ENCODE measurements at regions not wholly inside any gene's neighbourhood (a gene's known extent, or its start where the extent isn't known, plus 50 kb on each side); places are given as distances from the start of the nearest gene placed in this dataset.

- Mint-ChIP-seq H3K4me3 (ENCODE audit: low read depth) (no peak overlapping the region), H3K27me3 (peaks cover 5% of the 10 kb centered on the region), H3K4me1 (ENCODE audit: low read depth) (no peaks in the 10 kb centered on the region), H3K27ac (no peak overlapping the region), H3K36me3 (ENCODE audit: insufficient read depth) (no peaks in the 10 kb centered on the region), H3K9me3 (ENCODE audit: low read depth) (no peaks in the 10 kb centered on the region)
- no peak for DNase-seq (ENCODE audit: low spot score, unreplicated experiment)
- TF ChIP-seq, protein P1, sequence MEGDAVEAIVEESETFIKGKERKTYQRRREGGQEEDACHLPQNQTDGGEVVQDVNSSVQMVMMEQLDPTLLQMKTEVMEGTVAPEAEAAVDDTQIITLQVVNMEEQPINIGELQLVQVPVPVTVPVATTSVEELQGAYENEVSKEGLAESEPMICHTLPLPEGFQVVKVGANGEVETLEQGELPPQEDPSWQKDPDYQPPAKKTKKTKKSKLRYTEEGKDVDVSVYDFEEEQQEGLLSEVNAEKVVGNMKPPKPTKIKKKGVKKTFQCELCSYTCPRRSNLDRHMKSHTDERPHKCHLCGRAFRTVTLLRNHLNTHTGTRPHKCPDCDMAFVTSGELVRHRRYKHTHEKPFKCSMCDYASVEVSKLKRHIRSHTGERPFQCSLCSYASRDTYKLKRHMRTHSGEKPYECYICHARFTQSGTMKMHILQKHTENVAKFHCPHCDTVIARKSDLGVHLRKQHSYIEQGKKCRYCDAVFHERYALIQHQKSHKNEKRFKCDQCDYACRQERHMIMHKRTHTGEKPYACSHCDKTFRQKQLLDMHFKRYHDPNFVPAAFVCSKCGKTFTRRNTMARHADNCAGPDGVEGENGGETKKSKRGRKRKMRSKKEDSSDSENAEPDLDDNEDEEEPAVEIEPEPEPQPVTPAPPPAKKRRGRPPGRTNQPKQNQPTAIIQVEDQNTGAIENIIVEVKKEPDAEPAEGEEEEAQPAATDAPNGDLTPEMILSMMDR (IDR thresholded peaks at IDR 0.05; ENCODE audit: unreplicated experiment) = no peak
Measured at GRCh38 chr15:31447931-31448634, 121.4 kb downstream of the KLF13 start.

DNA sequence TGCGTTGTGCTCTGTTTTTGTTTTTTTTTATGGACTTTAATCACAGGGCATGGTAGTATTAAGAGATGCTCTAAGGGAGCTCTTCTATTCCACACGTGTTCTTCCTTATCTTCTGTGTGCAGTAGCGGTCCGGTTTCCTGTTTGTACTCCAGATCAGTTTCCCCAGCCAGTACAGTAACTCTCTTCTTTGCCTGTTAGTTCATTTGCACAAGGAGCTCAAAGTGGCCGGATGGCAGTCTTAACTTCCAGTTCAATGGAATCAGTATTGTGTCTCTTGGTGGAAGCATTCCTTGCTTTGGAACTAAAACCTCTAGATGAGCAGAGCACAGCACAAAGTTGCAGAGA is 122.0 kb downstream of the KLF13 start:
- peaks cover 5% of the 10 kb centered on the region for H3K27me3 Mint-ChIP-seq
- H3K36me3 Mint-ChIP-seq (ENCODE audit: insufficient read depth) = no peaks in the 10 kb centered on the region
- no peak overlapping the region for H3K4me3 Mint-ChIP-seq (ENCODE audit: low read depth)
- TF ChIP-seq, protein P1 (IDR thresholded peaks at IDR 0.05; ENCODE audit: unreplicated experiment) = no peak
- DNase-seq (ENCODE audit: low spot score, unreplicated experiment) = no peak
- H3K27ac Mint-ChIP-seq = no peak overlapping the region
- H3K9me3 Mint-ChIP-seq (ENCODE audit: low read depth) = no peaks in the 10 kb centered on the region
- no peaks in the 10 kb centered on the region for H3K4me1 Mint-ChIP-seq (ENCODE audit: low read depth)

DNA sequence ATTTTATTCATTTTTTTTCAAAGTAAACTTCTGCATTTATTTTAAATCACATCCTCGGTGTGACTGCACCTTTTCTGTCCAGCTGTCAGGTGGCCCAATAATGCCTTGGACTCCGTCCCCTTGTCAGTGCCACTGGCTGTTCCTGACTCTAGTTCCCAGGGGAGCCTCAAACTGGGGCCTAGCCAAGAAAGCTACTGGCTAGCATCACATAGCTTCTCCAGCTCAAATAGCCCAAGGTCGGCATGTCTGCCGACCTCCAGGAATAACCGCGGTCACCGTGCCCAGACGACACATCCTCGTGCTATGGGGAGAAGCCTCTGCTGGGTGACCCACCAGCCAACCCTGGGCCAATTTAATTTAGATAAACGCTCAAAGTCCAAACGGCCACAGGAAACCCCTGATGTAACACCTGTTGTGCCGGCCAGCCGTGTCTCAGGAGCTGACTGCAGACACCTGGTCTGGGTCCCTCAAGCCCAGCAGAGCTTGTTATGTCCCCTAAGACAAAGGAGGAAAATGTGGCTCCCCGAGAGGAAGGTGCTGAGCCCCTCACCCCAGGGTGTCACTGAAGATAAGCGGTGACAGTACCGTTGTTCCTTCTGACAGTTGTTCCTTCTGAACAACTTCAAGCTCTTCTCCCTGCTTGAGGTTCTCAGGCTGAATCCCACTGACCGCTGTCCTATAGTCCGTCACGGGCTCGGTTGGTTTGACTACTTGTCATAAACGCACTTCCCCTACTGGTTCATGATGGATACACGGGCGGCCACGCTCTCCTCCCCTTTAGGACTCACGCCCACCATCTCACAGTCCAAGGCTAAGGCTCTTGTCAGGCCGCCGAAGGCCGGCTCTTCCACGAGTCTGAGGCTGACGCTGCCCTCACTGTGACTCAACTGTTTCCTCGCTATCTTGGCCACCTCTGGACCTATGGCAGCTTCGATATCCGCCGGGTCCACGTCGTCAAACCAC is 126.2 kb downstream of the KLF13 start:
- TF ChIP-seq, protein P1 (IDR thresholded peaks at IDR 0.05; ENCODE audit: unreplicated experiment) = no peak
- no peak overlapping the region for H3K27ac Mint-ChIP-seq
- no peak for DNase-seq (ENCODE audit: low spot score, unreplicated experiment)
- H3K9me3 Mint-ChIP-seq (ENCODE audit: low read depth) = peaks cover 4% of the 10 kb centered on the region
- H3K27me3 Mint-ChIP-seq = peaks cover 2% of the 10 kb centered on the region
- no peaks in the 10 kb centered on the region for H3K4me1 Mint-ChIP-seq (ENCODE audit: low read depth)
- no peaks in the 10 kb centered on the region for H3K36me3 Mint-ChIP-seq (ENCODE audit: insufficient read depth)
- H3K4me3 Mint-ChIP-seq (ENCODE audit: low read depth) = no peak overlapping the region

GRCh38 chr15:31453558-31454318 is 127.1 kb downstream of the KLF13 start:
- Mint-ChIP-seq H3K4me3 (ENCODE audit: low read depth) (no peak overlapping the region), H3K9me3 (ENCODE audit: low read depth) (peaks cover 4% of the 10 kb centered on the region), H3K36me3 (ENCODE audit: insufficient read depth) (no peaks in the 10 kb centered on the region), H3K27ac (no peak overlapping the region), H3K27me3 (peaks cover 4% of the 10 kb centered on the region), H3K4me1 (ENCODE audit: low read depth) (no peaks in the 10 kb centered on the region)
- no peak for DNase-seq (ENCODE audit: low spot score, unreplicated experiment)
- TF ChIP-seq, protein P1 (IDR thresholded peaks at IDR 0.05; ENCODE audit: unreplicated experiment) = no peak

- TF ChIP-seq, protein P1 (IDR thresholded peaks at IDR 0.05; ENCODE audit: unreplicated experiment) = peak; percentile 28
- no peak for DNase-seq (ENCODE audit: low spot score, unreplicated experiment)
- no peaks in the 10 kb centered on the region for H3K4me1 Mint-ChIP-seq (ENCODE audit: low read depth)
- no peak overlapping the region for H3K4me3 Mint-ChIP-seq (ENCODE audit: low read depth)
- H3K27ac Mint-ChIP-seq = no peak overlapping the region
- H3K9me3 Mint-ChIP-seq (ENCODE audit: low read depth) = peaks cover 4% of the 10 kb centered on the region
- H3K36me3 Mint-ChIP-seq (ENCODE audit: insufficient read depth) = no peaks in the 10 kb centered on the region
- peaks cover 5% of the 10 kb centered on the region for H3K27me3 Mint-ChIP-seq
Measured at GRCh38 chr15:31455499-31455898, 128.9 kb downstream of the KLF13 start.

Data from progenitor cell of endocrine pancreas (in vitro differentiated cells).